Spleen (tissue), 11 donors: ENCODE measurements at regions not wholly inside any gene's neighbourhood (a gene's known extent, or its start where the extent isn't known, plus 50 kb on each side); places are given as distances from the start of the nearest gene placed in this dataset.
"Not testable (repeated sequence)": the region's sequence is repeated elsewhere in the genome, so short reads cannot be mapped to it uniquely, and the experiment has no call there.

ENCODE experiments used
- DNase-seq: peaks from one replicate; pipeline ENCODE4 v3.0.0-alpha.2; 2020
- H3K27ac ChIP-seq, 8 donors: fragments of 200-600 bp; sonication (generic) in 7 of 8; 1 replicate in 4 of 8; 2 replicates in 4 of 8; pipeline versions ENCODE4 v1.5.0 to v1.8.0; 2016 to 2021; ENCODE audit warnings: inconsistent platforms in 4 of 8, mild to moderate bottlenecking in 4 of 8, moderate library complexity in 1 of 8
- H3K27me3 ChIP-seq, 7 donors: fragments of 200-600 bp; sonication (generic) in 6 of 7; replicated peaks in 1 of 7; 1 replicate in 4 of 7; 2 replicates in 3 of 7; pipeline versions ENCODE4 v1.5.0 to v1.8.0; 2016 to 2021; ENCODE audit warnings: inconsistent platforms in 3 of 7, mild to moderate bottlenecking in 1 of 7
- H3K36me3 ChIP-seq, 6 donors: fragments of 200-600 bp; sonication (generic) in 5 of 6; 1 replicate in 4 of 6; 2 replicates in 2 of 6; pipeline versions ENCODE4 v1.5.0 to v1.8.0; 2016 to 2021; ENCODE audit warnings: inconsistent platforms in 2 of 6
- H3K4me1 ChIP-seq, 6 donors: fragments of 200-600 bp; sonication (generic) in 5 of 6; 1 replicate in 3 of 6; 2 replicates in 3 of 6; pipeline versions ENCODE4 v1.5.0 to v1.8.0; 2016 to 2021; ENCODE audit warnings: inconsistent platforms in 3 of 6
- H3K4me3 ChIP-seq, 8 donors: fragments of 200-600 bp; sonication (generic) in 7 of 8; 1 replicate in 4 of 8; 2 replicates in 4 of 8; pipeline versions ENCODE4 v1.5.0 to v1.8.0; 2016 to 2021; ENCODE audit warnings: inconsistent platforms in 4 of 8, mild to moderate bottlenecking in 4 of 8, moderate library complexity in 2 of 8
- H3K9me3 ChIP-seq, 8 donors: fragments of 200-600 bp; sonication (generic) in 7 of 8; 1 replicate in 4 of 8; 2 replicates in 4 of 8; pipeline versions ENCODE4 v1.5.0 to v1.8.0; 2016 to 2021; ENCODE audit warnings: inconsistent platforms in 4 of 8
- CTCF ChIP-seq, 11 experiments: fragments of 200-600 bp in 7 of 11; fragments of 450-650 bp in 4 of 11; sonication (generic) in 4 of 11; IDR thresholded peaks in 8 of 11; conservative IDR thresholded peaks in 3 of 11; 1 replicate in 7 of 11; 2 replicates in 4 of 11; pipeline versions ENCODE4 v1.4.0 to v1.8.0; 2016 to 2021; ENCODE audit warnings: antibody characterized with exemption in 11 of 11, inconsistent platforms in 4 of 11, mild to moderate bottlenecking in 1 of 11
- WGBS, 5 donors: extraction: QIAGEN DNeasy Blood & Tissue Kit in 3 of 5; methylation state at CpG; one replicate each; pipeline versions ENCODE4 v1.1.5 to v1.1.7; 2013 to 2018; 5-methylcytosine and 5-hydroxymethylcytosine counted together
- intact Hi-C: fragments of 100-400 bp; cut with DNase I; formaldehyde crosslinking; loops from one replicate; pipeline ENCODE4 v1.15.0; 2023; ENCODE audit warnings: low total_unique reads
- donor health status: healthy with polysubstance abuse.
- donor health status: DM: no; HTN: no; CAD: no; lungs with moderate emphysema.
- donor health status: DM: no; HTN: no; CAD: no.
- donor health status: Bipolar disorder and iron deficiency.
- donor health status: healthy.
- donor health status: DM: no; HTN: no; CAD: no.
- donor health status: DM: yes; HTN: yes; CAD: no.

- intact Hi-C loops, H3K36me3 ChIP-seq, H3K27me3 ChIP-seq, DNase-seq, H3K4me1 ChIP-seq, H3K9me3 ChIP-seq: not testable (repeated sequence)
- Histone ChIP-seq H3K27ac (peak overlapping the region in 1 of 8 donors; percentile 33), H3K4me3 (peak overlapping the region in 1 of 8 donors; percentile 11)
- no CpG with 5 or more reads among the region's 3 CpGs for WGBS, 5 donors
Measured at GRCh38 chr2:89196719-89197118, 505.2 kb downstream of the RPIA start.

GRCh38 chr2:89198026-89198425, 506.6 kb downstream of the RPIA start:
- WGBS, 5 donors = 88 to 95% (median 93%) methylated on average over 7 of the region's 7 CpGs
- DNase-seq, intact Hi-C loops, H3K9me3 ChIP-seq, H3K27me3 ChIP-seq, H3K4me1 ChIP-seq, H3K27ac ChIP-seq, H3K36me3 ChIP-seq, H3K4me3 ChIP-seq: not testable (repeated sequence)

GRCh38 chr2:89199453-89200246, 508.2 kb downstream of the RPIA start:
- H3K4me1 ChIP-seq, H3K27me3 ChIP-seq, H3K36me3 ChIP-seq, H3K27ac ChIP-seq, intact Hi-C loops, DNase-seq, H3K9me3 ChIP-seq, H3K4me3 ChIP-seq: not testable (repeated sequence)

GRCh38 chr2:89200247-89200527, 508.7 kb downstream of the RPIA start:
- intact Hi-C loops, H3K4me1 ChIP-seq, DNase-seq, H3K9me3 ChIP-seq, H3K4me3 ChIP-seq, H3K27ac ChIP-seq, H3K36me3 ChIP-seq, H3K27me3 ChIP-seq: not testable (repeated sequence)
- 64 to 88% (median 75%) methylated on average over 4 of the region's 4 CpGs for WGBS, 5 donors

- intact Hi-C loops = not testable (repeated sequence)
Measured at GRCh38 chr2:89202518-89202917, 511.0 kb downstream of the RPIA start.

GRCh38 chr2:89205153-89205552, 513.7 kb downstream of the RPIA start:
- 26 to 36% (median 34%) methylated on average over 10 to 11 of the region's 11 CpGs for WGBS, 5 donors
- H3K4me1 ChIP-seq, H3K36me3 ChIP-seq, H3K9me3 ChIP-seq, H3K27me3 ChIP-seq, intact Hi-C loops, H3K4me3 ChIP-seq, H3K27ac ChIP-seq: not testable (repeated sequence)
- peak; percentile 76 for DNase-seq
- peak in 6 of 11 experiments; percentile 27 to 59 (median 50) for TF ChIP-seq CTCF (IDR thresholded peaks at IDR 0.05 in 8 of 11, conservative IDR thresholded peaks at IDR 0.05 in 3 of 11)

More at GRCh38 chr2:89202518-89202917, 511.0 kb downstream of the RPIA start:
- H3K36me3 ChIP-seq, H3K9me3 ChIP-seq, H3K4me3 ChIP-seq, H3K27ac ChIP-seq, H3K27me3 ChIP-seq, DNase-seq, H3K4me1 ChIP-seq: not testable (repeated sequence)
- 3 to 35% (median 10%) methylated on average over 1 of the region's 1 CpG for WGBS, 5 donors

- H3K4me3 ChIP-seq, intact Hi-C loops: not testable (repeated sequence)
Measured at GRCh38 chr2:89208144-89208932, 516.9 kb downstream of the RPIA start.

More at GRCh38 chr2:89208144-89208932, 516.9 kb downstream of the RPIA start:
- not testable (repeated sequence) for H3K4me1 ChIP-seq, H3K27ac ChIP-seq, H3K27me3 ChIP-seq, H3K9me3 ChIP-seq, DNase-seq, H3K36me3 ChIP-seq
- WGBS, 5 donors = 54 to 64% (median 56%) methylated on average over 8 to 9 of the region's 9 CpGs
